Heart left ventricle (tissue), 13 donors: ENCODE measurements at regions not wholly inside any gene's neighbourhood (a gene's known extent, or its start where the extent isn't known, plus 50 kb on each side); places are given as distances from the start of the nearest gene placed in this dataset.

ENCODE experiments used
- CTCF ChIP-seq, 12 donors: fragments of 200-600 bp; sonication (generic) in 4 of 12; IDR thresholded peaks; one replicate each; pipeline versions ENCODE4 v1.5.0 to v1.8.0; 2018 to 2022; ENCODE audit warnings: antibody characterized with exemption in 12 of 12, mild to moderate bottlenecking in 5 of 12
- POLR2A ChIP-seq, 2 donors: fragments of 450-650 bp; IDR thresholded peaks; one replicate each; pipeline ENCODE4 v1.6.1; 2017; ENCODE audit warnings: antibody characterized with exemption in 2 of 2, mild to moderate bottlenecking in 2 of 2, moderate library complexity in 2 of 2
- donor health status: ischemic (EF 13 %, LVEDD 7.1; RV severe dilation, severe dysfunction).
- donor health status: DM: no; HTN: yes; CAD: no.
- donor health status: DM: no; HTN: no; CAD: no.
- donor health status: ischemic (EF 25% LVEDD 6.9; RV normal size, moderate dysfunction).
- donor health status: ischemic (EF 25% LVEDD 5.7; RV mildly dilated, moderate dysfunction).
- donor health status: ischemic (EF 35%, LVEDD 5.7; RV mildly dilated, moderate dysfunction).
- donor health status: nonischemic (EF 11% LVEDD 7.7; RV severe dilation, severe dysfunction).
- donor health status: DM: yes; HTN: yes; CAD: no.
- donor health status: PGD.
- donor health status: ischemic (EF 29% LVEDD 5.4; RV normal size, mild dysfunction).
- donor health status: nonischemic (EF 23%, LVEDD 6.1; RV moderate dilation, normal function).

GRCh38 chr3:68256635-68257223 is 602.3 kb upstream of the SUCLG2 start:
- peak in 1 of 12 donors; percentile 24 for TF ChIP-seq CTCF (IDR thresholded peaks at IDR 0.05)
- no peak for TF ChIP-seq POLR2A (IDR thresholded peaks at IDR 0.05)
